ENCODE measurements at regions not wholly inside any gene's neighbourhood (a gene's known extent, or its start where the extent isn't known, plus 50 kb on each side); places are given as distances from the start of the nearest gene placed in this dataset.

DNA sequence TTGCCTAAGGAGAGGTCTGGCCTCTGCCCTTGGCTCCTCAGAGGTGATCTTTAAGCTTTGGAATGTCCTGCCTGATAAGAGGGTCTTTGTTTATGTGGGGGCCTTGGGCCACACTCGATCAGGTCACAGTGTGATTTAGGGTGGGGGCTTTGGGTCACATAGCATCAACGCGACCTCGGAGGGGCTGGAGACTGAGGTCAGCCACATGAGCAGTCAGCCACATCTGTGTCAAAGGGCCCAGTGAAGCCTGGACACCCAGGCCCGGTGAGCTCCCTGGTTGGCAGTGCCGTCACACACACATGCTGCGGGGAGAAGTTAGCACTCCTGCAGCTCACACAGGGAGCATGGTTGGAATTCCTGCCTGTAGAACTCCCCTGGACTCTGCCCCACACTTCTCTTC lies 345.0 kb downstream of the NPHP4 start:
- H3K9me3 Mint-ChIP-seq = no peaks in the 10 kb centered on the region
- ChIA-PET POLR2A (no interaction called here), CTCF (no interaction called here)
- no peak overlapping the region for H3K27ac Mint-ChIP-seq
- no peak for DNase-seq
- H3K4me3 Mint-ChIP-seq = no peak overlapping the region
- H3K4me1 Mint-ChIP-seq = no peaks in the 10 kb centered on the region
- peaks cover 2% of the 10 kb centered on the region for H3K27me3 Mint-ChIP-seq
- H3K36me3 Mint-ChIP-seq (ENCODE audit: low read depth) = no peaks in the 10 kb centered on the region

DNA sequence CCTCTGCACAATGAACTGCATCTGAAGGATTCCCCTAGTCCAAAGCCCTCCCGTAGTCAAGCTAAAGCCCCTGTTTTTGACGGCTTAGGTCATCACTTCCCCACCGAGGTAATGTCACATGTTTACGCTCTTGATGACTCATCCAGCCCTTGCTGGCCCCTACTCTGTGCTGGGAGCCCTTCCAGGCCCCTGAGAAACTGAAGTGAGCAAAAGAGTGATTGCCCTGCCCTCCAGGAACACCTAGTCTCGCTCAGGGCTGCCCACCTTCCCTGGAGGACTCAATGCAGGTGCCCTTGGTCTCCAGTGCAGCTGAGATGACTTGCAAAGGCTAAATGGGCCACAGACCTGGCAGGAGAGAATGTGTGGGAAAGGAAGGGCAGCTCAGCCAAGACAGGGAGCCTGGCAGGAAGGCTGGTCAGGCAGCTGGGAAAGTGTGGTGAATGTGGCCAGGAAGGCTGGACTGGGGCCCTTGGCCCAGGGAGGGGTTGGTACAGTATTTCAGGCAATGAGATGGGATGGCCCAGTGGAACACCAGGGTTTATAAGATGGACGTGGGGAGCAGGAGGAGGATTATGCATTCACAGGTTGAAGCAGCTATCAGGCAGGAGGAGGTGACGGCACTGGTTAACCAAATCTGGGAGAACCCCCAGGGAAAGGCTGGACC lies 345.6 kb downstream of the NPHP4 start:
- CTCF ChIA-PET = no interaction called here
- Mint-ChIP-seq H3K4me1 (no peaks in the 10 kb centered on the region), H3K27ac (no peak overlapping the region), H3K4me3 (no peak overlapping the region), H3K36me3 (ENCODE audit: low read depth) (no peaks in the 10 kb centered on the region), H3K9me3 (no peaks in the 10 kb centered on the region), H3K27me3 (peaks cover 2% of the 10 kb centered on the region)
- DNase-seq = no peak
- POLR2A ChIA-PET = no interaction called here

DNA sequence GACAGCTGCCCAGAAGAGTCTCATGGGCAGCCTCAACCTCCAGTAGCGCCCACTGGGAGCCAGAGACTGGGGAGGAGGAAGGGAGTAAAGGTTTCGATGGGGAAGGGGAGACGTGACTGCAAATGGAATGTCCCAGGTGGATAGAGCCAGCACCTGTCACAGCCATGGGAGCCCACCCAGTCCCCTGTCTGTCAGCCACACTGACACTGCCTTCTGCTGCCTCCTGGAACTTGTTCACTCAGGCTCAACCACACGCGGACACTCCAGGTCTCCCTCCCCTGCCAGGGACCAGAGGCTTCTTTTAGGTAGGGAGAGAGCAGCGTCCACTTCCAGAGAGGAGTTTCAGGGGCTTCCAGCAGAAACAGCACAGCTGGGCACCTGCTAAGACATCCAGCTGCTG lies 346.3 kb downstream of the NPHP4 start:
- H3K9me3 Mint-ChIP-seq = no peaks in the 10 kb centered on the region
- no peak for DNase-seq
- ChIA-PET CTCF (no interaction called here), POLR2A (no interaction called here)
- H3K27ac Mint-ChIP-seq = no peak overlapping the region
- H3K4me1 Mint-ChIP-seq = no peaks in the 10 kb centered on the region
- H3K36me3 Mint-ChIP-seq (ENCODE audit: low read depth) = no peaks in the 10 kb centered on the region
- H3K27me3 Mint-ChIP-seq = peaks cover 2% of the 10 kb centered on the region
- no peak overlapping the region for H3K4me3 Mint-ChIP-seq

DNA sequence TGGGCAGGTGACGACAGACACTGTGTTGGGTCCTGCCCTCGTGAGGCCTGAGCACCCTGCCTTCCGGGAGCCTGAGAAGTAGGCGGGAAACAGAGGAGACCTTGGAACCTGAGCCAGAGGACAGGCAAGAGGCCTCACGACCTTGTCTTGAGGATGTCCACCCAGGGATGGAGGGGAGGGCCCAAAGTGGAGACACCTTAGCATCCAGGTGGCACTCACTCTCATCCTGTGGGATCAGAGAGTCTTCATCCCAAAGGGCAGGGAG lies 347.2 kb downstream of the NPHP4 start:
- CTCF ChIA-PET = no interaction called here
- DNase-seq = no peak
- POLR2A ChIA-PET = no interaction called here
- H3K27ac Mint-ChIP-seq = no peak overlapping the region
- no peaks in the 10 kb centered on the region for H3K36me3 Mint-ChIP-seq (ENCODE audit: low read depth)
- H3K4me1 Mint-ChIP-seq = no peaks in the 10 kb centered on the region
- H3K27me3 Mint-ChIP-seq = peaks cover 2% of the 10 kb centered on the region
- no peak overlapping the region for H3K4me3 Mint-ChIP-seq
- H3K9me3 Mint-ChIP-seq = no peaks in the 10 kb centered on the region

DNA sequence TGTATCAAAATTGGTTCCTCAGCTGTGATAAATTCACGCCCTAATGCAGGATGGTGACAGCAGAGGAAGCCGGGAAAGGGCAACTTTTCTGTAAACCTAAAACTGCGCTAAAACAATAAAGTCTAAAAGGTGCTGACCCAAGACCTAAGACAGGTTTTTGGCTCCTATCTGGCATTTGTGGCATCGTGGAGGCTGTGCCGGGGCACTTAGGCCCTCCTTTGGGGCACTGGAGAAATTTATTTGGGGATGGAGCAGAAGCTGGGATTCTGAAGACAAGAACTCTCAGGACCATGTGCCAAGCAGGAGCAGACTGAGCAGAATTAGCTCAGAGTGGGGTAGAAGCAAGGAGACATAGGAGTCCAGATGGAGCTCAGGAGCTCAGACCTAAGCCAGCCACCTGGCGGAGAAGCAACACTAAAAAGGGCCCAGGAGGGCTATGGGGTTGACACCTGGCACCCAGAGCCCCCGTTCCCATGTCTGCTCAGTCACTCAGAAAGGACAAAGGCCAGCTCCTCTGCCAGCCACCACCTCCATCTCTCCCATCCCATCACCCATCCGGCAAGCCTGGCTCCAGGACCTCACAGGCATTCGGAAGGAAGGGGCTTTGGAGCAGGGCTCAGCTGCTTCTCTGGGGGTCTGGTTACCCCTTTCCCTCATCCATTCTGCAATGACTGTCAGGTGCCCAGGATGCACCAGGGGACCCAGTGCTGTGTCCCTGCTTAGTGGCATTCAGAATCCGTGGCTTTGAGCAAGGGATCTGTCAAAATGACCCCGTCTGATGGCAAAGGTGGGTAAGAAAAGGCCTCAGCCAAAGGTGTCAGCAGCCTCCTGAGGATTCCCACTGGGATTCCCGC lies 347.7 kb downstream of the NPHP4 start:
- POLR2A ChIA-PET = no interaction called here
- DNase-seq = no peak
- Mint-ChIP-seq H3K9me3 (no peaks in the 10 kb centered on the region), H3K36me3 (ENCODE audit: low read depth) (no peaks in the 10 kb centered on the region), H3K27me3 (peaks cover 2% of the 10 kb centered on the region), H3K27ac (no peak overlapping the region), H3K4me3 (no peak overlapping the region), H3K4me1 (no peaks in the 10 kb centered on the region)
- CTCF ChIA-PET = no interaction called here

DNA sequence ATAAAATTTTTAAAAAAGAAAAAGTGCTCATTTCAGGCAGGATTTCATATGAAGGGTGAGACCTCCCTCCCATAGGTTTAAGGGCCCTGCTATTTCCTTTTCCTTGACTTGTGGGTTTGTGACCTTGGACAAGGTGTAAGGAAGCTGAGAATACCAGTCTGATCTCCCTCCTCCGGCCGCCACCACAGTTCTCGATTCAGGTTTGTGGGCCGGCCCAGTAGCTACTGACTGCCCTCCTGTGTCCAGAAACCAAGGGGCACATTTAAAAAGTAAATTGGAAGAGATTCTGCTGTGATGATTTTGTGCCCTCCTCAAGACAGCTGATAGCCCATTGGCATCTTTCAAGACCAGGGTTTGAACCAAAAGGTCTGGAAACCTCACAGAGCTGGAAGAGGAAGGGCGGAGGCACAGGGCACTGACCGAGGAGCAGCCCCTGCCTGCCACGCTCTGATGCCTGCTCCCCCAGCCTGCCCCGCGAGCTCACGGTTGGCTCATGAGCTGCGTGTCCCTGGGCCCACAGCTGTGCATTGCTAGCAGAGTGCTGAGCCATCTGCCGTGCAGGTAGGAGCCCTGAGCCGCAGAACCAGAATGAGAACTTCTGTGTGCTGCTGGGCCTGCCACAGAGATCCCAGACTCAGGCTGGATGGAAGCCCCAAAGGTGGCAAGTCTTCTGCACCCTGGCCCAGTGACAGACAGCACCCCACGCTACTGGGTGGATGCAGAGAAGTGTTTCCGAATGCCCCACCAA lies 348.7 kb downstream of the NPHP4 start:
- ChIA-PET CTCF (no interaction called here), POLR2A (no interaction called here)
- Mint-ChIP-seq H3K36me3 (ENCODE audit: low read depth) (no peaks in the 10 kb centered on the region), H3K27ac (no peak overlapping the region), H3K4me1 (no peaks in the 10 kb centered on the region), H3K27me3 (peaks cover 2% of the 10 kb centered on the region), H3K9me3 (no peaks in the 10 kb centered on the region), H3K4me3 (no peak overlapping the region)
- DNase-seq = no peak

DNA sequence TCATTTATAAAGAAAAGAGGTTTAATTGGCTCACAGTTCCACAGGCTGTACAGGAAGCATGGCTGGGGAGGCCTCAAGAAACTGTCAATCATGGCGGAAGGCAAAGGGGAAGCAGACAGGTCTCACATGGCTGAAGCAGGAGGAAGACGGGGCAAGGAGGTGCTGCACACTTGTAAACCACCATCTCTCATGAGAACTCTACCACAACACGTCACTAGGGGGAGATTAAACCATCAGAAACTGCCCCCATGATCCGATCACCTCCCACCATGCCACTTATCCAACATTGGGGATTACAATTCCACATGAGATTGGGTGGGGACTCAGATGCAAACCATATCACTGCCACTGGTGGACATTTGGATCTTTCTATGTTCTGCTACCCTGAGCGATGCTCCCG lies 351.4 kb downstream of the NPHP4 start:
- DNase-seq = no peak
- CTCF ChIA-PET = no interaction called here

DNA sequence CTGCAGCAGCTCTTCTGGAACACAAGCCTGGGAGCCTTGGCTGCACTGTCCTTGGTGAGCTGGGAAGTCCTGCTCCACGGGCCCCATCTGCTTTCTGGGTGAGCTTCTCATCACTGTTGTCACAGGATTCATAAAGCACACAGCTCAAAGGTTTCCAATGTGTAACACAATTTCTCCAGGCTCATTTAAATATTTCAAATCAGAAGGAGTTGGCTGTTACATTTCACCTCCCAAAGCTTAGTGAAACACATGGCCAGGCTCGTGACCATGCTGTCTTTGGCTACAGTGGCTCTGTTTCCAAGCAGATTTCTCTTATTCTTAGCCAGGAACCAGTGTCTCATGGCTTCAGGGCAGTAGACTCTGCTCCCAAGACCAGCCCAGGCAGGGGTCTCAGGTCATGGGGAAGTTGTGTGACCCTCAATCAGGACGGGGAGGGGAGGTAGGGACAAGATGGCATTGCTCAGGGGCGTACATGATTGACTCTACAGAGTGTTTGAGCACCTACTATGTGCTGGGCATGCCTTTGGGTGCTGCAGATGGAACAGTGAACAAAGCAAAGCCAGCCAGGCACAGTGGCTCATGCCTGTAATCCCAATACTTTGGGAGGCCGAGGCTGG lies 353.0 kb downstream of the NPHP4 start:
- Mint-ChIP-seq H3K4me3 (no peak overlapping the region), H3K4me1 (no peaks in the 10 kb centered on the region), H3K9me3 (peaks cover 2% of the 10 kb centered on the region), H3K27ac (no peak overlapping the region), H3K36me3 (ENCODE audit: low read depth) (no peaks in the 10 kb centered on the region), H3K27me3 (peaks cover 2% of the 10 kb centered on the region)
- ChIA-PET CTCF (interaction anchor here (0.7 kb wide), 1 partner anchor 67 kb away, joined by 3 read pairs; no protein-coding TSS in a partner anchor), POLR2A (no interaction called here)
- DNase-seq = no peak

More for the DNA sequence above, 351.4 kb downstream of the NPHP4 start:
- no peak overlapping the region for H3K4me3 Mint-ChIP-seq
- peaks cover 2% of the 10 kb centered on the region for H3K9me3 Mint-ChIP-seq
- H3K27ac Mint-ChIP-seq = no peak overlapping the region
- POLR2A ChIA-PET = no interaction called here
- H3K27me3 Mint-ChIP-seq = peaks cover 2% of the 10 kb centered on the region
- no peaks in the 10 kb centered on the region for H3K4me1 Mint-ChIP-seq
- no peaks in the 10 kb centered on the region for H3K36me3 Mint-ChIP-seq (ENCODE audit: low read depth)

DNA sequence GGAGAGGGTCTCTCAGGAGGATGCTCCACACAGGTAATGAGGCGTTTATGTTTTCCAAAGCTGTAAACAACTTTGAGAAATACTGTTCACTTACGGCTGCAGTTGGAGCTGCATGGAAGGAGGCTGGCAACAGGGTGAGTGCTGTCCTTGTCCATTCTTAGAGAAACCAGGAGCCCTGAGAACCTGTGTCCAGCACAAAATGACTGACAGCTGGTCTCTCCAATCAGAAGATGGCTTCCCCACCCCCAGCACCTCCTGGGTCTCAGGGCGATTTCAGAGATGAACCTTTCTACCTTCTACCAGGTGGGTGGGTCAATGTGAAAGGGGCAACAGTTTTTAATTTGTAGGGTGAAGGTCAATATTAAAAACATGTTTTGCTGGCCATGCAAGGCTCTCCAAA lies 353.6 kb downstream of the NPHP4 start:
- CTCF ChIA-PET = no interaction called here
- H3K4me3 Mint-ChIP-seq = no peak overlapping the region
- H3K4me1 Mint-ChIP-seq = no peaks in the 10 kb centered on the region
- H3K9me3 Mint-ChIP-seq = peaks cover 2% of the 10 kb centered on the region
- DNase-seq = no peak
- H3K36me3 Mint-ChIP-seq (ENCODE audit: low read depth) = no peaks in the 10 kb centered on the region
- H3K27ac Mint-ChIP-seq = no peak overlapping the region
- H3K27me3 Mint-ChIP-seq = peaks cover 2% of the 10 kb centered on the region
- POLR2A ChIA-PET = no interaction called here

DNA sequence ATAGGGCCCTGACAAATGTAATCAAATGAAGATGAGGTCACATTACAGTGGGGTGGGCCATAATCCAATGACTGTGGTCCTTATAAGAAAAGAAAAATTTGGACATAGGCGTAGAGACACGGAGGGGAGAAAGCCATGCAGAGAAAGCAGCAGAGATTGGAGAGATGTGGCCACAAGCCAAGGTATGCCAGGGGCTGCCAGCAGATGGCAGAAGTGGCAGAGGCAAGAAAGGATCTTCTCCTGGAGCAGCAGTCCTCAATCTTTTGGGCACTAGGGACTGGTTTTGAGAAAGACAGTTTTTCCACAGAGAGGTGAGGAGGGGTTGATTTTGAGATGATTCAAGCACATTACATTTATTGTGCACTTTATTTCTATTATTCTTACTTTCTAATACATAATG lies 355.1 kb downstream of the NPHP4 start:
- no peak overlapping the region for H3K27ac Mint-ChIP-seq
- CTCF ChIA-PET = no interaction called here
- POLR2A ChIA-PET = no interaction called here

DNA sequence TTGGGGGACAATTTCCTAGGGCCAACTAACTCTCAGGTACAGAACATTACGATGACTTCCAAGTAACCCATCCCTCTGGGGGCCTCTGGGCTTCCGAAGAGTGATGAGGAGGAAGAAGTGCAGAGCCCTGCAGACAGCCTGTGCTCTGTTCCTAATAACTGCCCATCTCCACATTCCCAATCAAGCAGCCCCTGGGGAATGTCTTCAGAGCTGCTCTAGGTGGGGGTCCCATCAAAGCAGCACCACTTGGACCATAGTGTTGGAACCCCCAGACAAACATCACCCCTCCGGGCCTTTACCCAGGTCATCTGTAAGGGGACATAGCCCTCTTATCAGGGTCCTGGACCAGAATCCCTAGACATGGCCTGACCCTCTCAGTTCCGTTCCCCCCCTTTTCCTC lies 357.3 kb downstream of the NPHP4 start:
- Mint-ChIP-seq H3K27me3 (no peaks in the 10 kb centered on the region), H3K27ac (no peak overlapping the region), H3K4me3 (no peak overlapping the region), H3K9me3 (peaks cover 2% of the 10 kb centered on the region), H3K36me3 (ENCODE audit: low read depth) (no peaks in the 10 kb centered on the region), H3K4me1 (no peaks in the 10 kb centered on the region)
- ChIA-PET POLR2A (no interaction called here), CTCF (no interaction called here)
- DNase-seq = no peak

More for the DNA sequence above, 355.1 kb downstream of the NPHP4 start:
- no peaks in the 10 kb centered on the region for H3K27me3 Mint-ChIP-seq
- H3K4me1 Mint-ChIP-seq = no peaks in the 10 kb centered on the region
- peaks cover 2% of the 10 kb centered on the region for H3K9me3 Mint-ChIP-seq
- peak; percentile 25 for DNase-seq
- no peak overlapping the region for H3K4me3 Mint-ChIP-seq
- no peaks in the 10 kb centered on the region for H3K36me3 Mint-ChIP-seq (ENCODE audit: low read depth)

DNA sequence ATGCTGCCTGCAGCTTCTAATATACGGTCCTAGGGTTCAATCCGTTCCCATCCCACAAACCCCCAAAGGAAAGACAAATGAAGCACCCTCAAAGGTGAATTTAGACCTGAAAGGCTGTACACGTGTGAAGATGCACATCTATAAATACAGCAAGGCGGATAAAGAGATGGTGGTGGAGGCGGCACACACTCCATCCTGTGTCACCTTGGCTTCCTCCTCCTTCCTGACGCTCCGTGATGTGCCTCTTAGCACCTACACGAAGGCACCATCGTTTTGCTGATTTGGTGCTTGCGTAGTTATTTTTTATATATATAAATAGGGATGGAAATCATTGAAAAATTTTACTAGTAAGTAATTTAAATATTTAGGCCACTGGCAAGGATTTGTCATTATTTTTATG lies 359.4 kb downstream of the NPHP4 start:
- Mint-ChIP-seq H3K27ac (no peak overlapping the region), H3K9me3 (peaks cover 2% of the 10 kb centered on the region), H3K4me1 (no peaks in the 10 kb centered on the region), H3K36me3 (ENCODE audit: low read depth) (no peaks in the 10 kb centered on the region), H3K27me3 (no peaks in the 10 kb centered on the region), H3K4me3 (no peak overlapping the region)
- ChIA-PET CTCF (no interaction called here), POLR2A (no interaction called here)
- DNase-seq = no peak

DNA sequence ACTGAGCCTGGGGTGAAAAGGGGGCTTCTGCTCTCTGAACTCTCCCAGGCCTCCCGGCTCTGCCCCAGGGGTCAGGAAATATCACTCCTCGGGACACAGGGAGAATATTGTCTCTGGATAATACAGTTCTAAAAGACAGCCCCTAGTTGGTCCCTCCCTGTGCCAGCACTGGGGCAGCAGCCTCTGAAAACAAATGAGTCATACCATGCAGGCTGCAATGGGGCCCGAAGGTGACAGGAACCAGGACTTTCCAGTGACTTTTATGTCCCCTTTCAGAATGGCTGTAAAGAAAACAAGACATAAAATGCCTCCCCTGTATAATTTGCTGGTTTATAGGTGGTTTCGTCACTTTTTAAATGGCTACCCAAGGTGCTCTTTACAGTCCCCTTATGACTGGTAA lies 360.0 kb downstream of the NPHP4 start:
- DNase-seq = no peak
- no peak overlapping the region for H3K4me3 Mint-ChIP-seq
- H3K36me3 Mint-ChIP-seq (ENCODE audit: low read depth) = no peaks in the 10 kb centered on the region
- ChIA-PET POLR2A (no interaction called here), CTCF (no interaction called here)
- no peaks in the 10 kb centered on the region for H3K4me1 Mint-ChIP-seq
- H3K9me3 Mint-ChIP-seq = peaks cover 2% of the 10 kb centered on the region
- no peak overlapping the region for H3K27ac Mint-ChIP-seq
- no peaks in the 10 kb centered on the region for H3K27me3 Mint-ChIP-seq
